Lower leg skin (tissue), 4 donors: ENCODE measurements at regions not wholly inside any gene's neighbourhood (a gene's known extent, or its start where the extent isn't known, plus 50 kb on each side); places are given as distances from the start of the nearest gene placed in this dataset.

Experiments
- DNase-seq, 2 donors: peaks; one replicate each; pipeline ENCODE4 v3.0.0-alpha.2; 2019; ENCODE audit warnings: low spot score in 2 of 2
- H3K4me3 ChIP-seq: fragments of 200-600 bp; sonication (generic); 2 replicates; pipeline ENCODE4 v1.5.1; 2017; ENCODE audit warnings: mild to moderate bottlenecking, low read depth; ENCODE audit not compliant: poor library complexity, severe bottlenecking
- CTCF ChIP-seq, 3 donors: fragments of 450-650 bp; IDR thresholded peaks; one replicate each; pipeline ENCODE4 v1.5.1; 2016; ENCODE audit warnings: antibody characterized with exemption in 3 of 3, mild to moderate bottlenecking in 3 of 3, moderate library complexity in 2 of 3
- POLR2A ChIP-seq, 2 donors: fragments of 450-650 bp; IDR thresholded peaks; one replicate each; pipeline ENCODE4 v1.6.1; 2016 to 2017; ENCODE audit warnings: antibody characterized with exemption in 2 of 2, mild to moderate bottlenecking in 1 of 2, moderate library complexity in 1 of 2
- WGBS, 2 donors: methylation state at CpG; one replicate each; pipeline ENCODE4 v1.1.5; 2018; 5-methylcytosine and 5-hydroxymethylcytosine counted together
- intact Hi-C: fragments of 100-400 bp; cut with DNase I; formaldehyde crosslinking; loops from one replicate; pipeline ENCODE4 v1.15.0; 2023; ENCODE audit warnings: low total_unique reads

GRCh38 chr3:18499301-18499700, 74.2 kb upstream of the SATB1 start:
- WGBS, 2 donors, result 46 to 53% methylated on average over 3 of the region's 3 CpGs
- H3K4me3 ChIP-seq, result no peak overlapping the region
- no peak for DNase-seq
- intact Hi-C loops, result no loop called here
- TF ChIP-seq CTCF (IDR thresholded peaks at IDR 0.05) (no peak), POLR2A (IDR thresholded peaks at IDR 0.05) (no peak)

DNA sequence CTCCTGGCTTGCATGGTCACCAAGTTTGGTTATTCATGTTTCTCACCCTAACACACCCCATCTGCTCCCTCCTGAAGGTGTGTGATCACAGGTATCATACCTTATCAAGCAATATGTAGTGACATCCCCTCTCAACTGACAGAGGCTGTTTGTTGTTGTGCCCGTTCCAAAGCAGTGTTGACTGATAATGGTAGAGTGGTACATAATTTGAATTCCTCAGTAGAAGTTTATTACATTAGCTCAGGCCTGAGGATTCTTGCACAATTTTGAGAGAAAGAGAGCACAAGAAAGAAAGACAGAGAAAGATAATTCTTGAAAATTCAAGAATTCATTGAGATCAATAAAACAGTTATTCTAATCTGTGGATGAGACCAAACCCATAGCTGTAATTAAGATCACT, 69.1 kb upstream of the SATB1 start:
- DNase-seq, result no peak
- no peak for TF ChIP-seq POLR2A (IDR thresholded peaks at IDR 0.05)
- TF ChIP-seq CTCF (IDR thresholded peaks at IDR 0.05), result no peak
- intact Hi-C loops, result no loop called here
- 86 to 96% methylated on average over 1 of the region's 1 CpG for WGBS, 2 donors
- no peak overlapping the region for H3K4me3 ChIP-seq

GRCh38 chr3:18489939-18490338, 64.8 kb upstream of the SATB1 start:
- DNase-seq, result no peak
- TF ChIP-seq POLR2A (IDR thresholded peaks at IDR 0.05) (no peak), CTCF (IDR thresholded peaks at IDR 0.05) (no peak)
- WGBS, 2 donors, result 89 to 90% methylated on average over 4 of the region's 4 CpGs
- no peak overlapping the region for H3K4me3 ChIP-seq
- intact Hi-C loops, result no loop called here

DNA sequence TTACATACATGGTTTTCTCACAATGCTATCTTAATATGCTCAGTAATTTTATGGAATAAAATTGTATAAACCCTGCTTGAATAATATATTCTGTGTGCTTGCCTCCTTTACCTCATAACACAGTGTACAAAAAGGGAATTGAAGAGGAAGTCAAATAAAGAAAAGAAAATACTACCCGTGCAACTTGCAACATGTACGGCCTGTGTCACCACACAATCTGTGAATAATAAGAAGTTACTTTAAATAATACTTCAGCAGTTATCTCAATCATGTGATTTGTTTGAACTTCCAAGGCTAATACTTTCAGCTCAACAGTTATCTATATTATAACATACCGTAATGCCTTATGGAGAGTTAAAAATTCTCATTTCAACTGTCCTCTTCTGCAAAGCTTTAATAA, 58.1 kb upstream of the SATB1 start:
- TF ChIP-seq CTCF (IDR thresholded peaks at IDR 0.05) (no peak), POLR2A (IDR thresholded peaks at IDR 0.05) (no peak)
- DNase-seq, result no peak
- H3K4me3 ChIP-seq, result no peak overlapping the region
- 56 to 67% methylated on average over 3 of the region's 3 CpGs for WGBS, 2 donors
- intact Hi-C loops, result no loop called here

GRCh38 chr3:18481946-18482548, 56.9 kb upstream of the SATB1 start:
- intact Hi-C loops, result no loop called here
- no peak for TF ChIP-seq CTCF (IDR thresholded peaks at IDR 0.05)
- no peak for TF ChIP-seq POLR2A (IDR thresholded peaks at IDR 0.05)
- no peak overlapping the region for H3K4me3 ChIP-seq
- 37 to 42% methylated on average over 4 of the region's 4 CpGs for WGBS, 2 donors
- DNase-seq, result no peak

DNA sequence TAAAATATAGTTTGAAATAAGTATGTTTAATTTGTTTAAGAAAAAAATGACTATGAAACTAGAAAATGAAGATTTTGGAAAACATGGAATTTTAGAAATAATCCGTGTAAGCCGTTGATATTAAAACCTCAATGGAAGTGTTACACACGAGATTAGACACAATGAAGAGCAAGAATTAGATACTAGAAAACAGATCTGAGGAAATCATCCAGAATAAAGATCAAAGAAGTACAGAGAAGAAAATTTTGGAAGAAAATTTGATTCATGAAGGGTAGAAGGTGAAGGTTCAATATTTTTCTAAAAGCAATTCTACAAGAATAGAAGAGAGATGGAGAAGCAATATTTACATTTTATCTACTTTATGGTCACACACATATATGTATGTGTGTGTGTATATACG, 52.5 kb upstream of the SATB1 start:
- intact Hi-C loops, result no loop called here
- 77 to 81% methylated on average over 4 of the region's 4 CpGs for WGBS, 2 donors
- no peak for TF ChIP-seq POLR2A (IDR thresholded peaks at IDR 0.05)
- TF ChIP-seq CTCF (IDR thresholded peaks at IDR 0.05), result no peak
- no peak overlapping the region for H3K4me3 ChIP-seq
- no peak for DNase-seq
